Thyroid gland (tissue), 4 donors: ENCODE measurements at regions not wholly inside any gene's neighbourhood (a gene's known extent, or its start where the extent isn't known, plus 50 kb on each side); places are given as distances from the start of the nearest gene placed in this dataset.

Experiments used
- DNase-seq, 2 donors: peaks; one replicate each; pipeline ENCODE4 v3.0.0-alpha.2; 2019
- H3K27ac ChIP-seq, 3 donors: fragments of 200-600 bp; sonication (generic); 1 replicate in 2 of 3; 2 replicates in 1 of 3; pipeline ENCODE4 v1.5.1; 2016 to 2019; ENCODE audit warnings: mild to moderate bottlenecking in 1 of 3, moderate library complexity in 1 of 3
- H3K27me3 ChIP-seq: fragments of 200-600 bp; sonication (generic); one replicate; pipeline ENCODE4 v1.5.1; 2019
- H3K36me3 ChIP-seq, 2 donors: fragments of 200-600 bp; sonication (generic); one replicate each; pipeline ENCODE4 v1.5.1; 2016 to 2019
- H3K4me1 ChIP-seq, 2 donors: fragments of 200-600 bp; sonication (generic); one replicate each; pipeline ENCODE4 v1.5.1; 2017 to 2019
- H3K4me3 ChIP-seq, 3 donors: fragments of 200-600 bp; sonication (generic); replicated peaks in 1 of 3; 1 replicate in 2 of 3; 2 replicates in 1 of 3; pipeline ENCODE4 v1.5.1; 2016; ENCODE audit warnings: mild to moderate bottlenecking in 1 of 3
- H3K9me3 ChIP-seq: fragments of 200-600 bp; sonication (generic); one replicate; pipeline ENCODE4 v1.5.1; 2017
- POLR2A ChIP-seq, 2 donors: fragments of 450-650 bp; IDR thresholded peaks; one replicate each; pipeline ENCODE4 v1.6.1; 2017; ENCODE audit warnings: antibody characterized with exemption in 2 of 2, mild to moderate bottlenecking in 2 of 2, moderate library complexity in 1 of 2
- WGBS, 2 donors: methylation state at CpG; one replicate each; pipeline ENCODE4 v1.1.5; 2017; 5-methylcytosine and 5-hydroxymethylcytosine counted together
- intact Hi-C: fragments of 100-400 bp; cut with DNase I; formaldehyde crosslinking; loops from one replicate; pipeline ENCODE4 v1.15.1; 2023
- TF ChIP-seq, protein P1 (sequence below), 6 experiments: fragments of 200-600 bp in 3 of 6; fragments of 450-650 bp in 3 of 6; sonication (generic) in 3 of 6; IDR thresholded peaks; one replicate each; pipeline ENCODE4 v1.5.1; 2016 to 2019; ENCODE audit warnings: antibody characterized with exemption in 6 of 6, mild to moderate bottlenecking in 2 of 6, inconsistent platforms in 1 of 6, moderate library complexity in 1 of 6

DNA sequence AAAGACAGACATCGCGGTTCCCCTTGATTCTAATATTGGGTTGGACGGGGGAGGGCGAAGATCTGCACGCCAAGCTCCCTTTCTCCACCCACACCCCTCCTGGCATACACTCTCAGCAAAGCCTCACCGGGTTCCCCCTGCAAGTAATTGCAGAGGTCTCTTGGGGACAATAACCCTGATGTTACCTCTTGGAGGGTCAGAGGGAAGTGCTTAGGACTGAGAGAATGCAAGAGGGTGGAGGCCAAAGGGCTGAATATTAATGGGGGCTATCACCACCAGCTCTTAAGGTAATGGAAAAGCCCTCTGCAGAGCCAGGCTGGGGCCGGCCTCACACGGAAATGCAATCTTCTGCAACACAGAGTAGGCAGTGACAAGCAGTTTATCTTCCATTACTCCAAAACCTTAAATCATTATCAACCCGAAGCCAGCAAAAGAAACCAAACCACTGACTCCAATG lies 344.1 kb upstream of the GATB start:
- 78 to 87% methylated on average over 9 of the region's 9 CpGs for WGBS, 2 donors

DNA sequence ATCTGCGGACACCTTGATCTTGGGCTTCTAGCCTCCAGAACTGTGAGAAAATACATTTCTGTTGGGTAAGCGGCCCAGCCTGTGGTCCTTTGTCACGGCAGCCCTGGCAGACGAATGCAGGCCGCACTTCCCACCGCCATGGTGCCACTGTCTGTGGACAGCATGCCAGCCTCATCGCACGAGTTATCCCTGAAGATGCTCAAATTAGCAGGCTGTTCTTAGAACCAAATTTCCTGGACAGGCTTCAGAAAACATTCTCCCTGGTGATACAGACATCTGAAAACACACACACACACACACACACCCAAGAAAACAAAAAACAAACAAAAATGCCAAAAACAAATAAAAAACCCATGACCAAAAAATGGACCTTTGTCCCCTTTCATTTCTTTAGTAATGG lies 343.5 kb upstream of the GATB start:
- peaks cover 0 to 15% of the 10 kb centered on the region in 2 donors for H3K4me1 ChIP-seq

More for the DNA sequence above, 344.1 kb upstream of the GATB start:
- no peak for DNase-seq
- Histone ChIP-seq H3K9me3 (no peaks in the 10 kb centered on the region), H3K36me3 (no peaks in the 10 kb centered on the region), H3K4me3 (no peak overlapping the region), H3K27me3 (no peaks in the 10 kb centered on the region), H3K4me1 (peaks cover 0 to 15% of the 10 kb centered on the region in 2 donors), H3K27ac (no peak overlapping the region)
- intact Hi-C loops = no loop called here
- no peak for TF ChIP-seq POLR2A (IDR thresholded peaks at IDR 0.05)
- TF ChIP-seq, protein P1, sequence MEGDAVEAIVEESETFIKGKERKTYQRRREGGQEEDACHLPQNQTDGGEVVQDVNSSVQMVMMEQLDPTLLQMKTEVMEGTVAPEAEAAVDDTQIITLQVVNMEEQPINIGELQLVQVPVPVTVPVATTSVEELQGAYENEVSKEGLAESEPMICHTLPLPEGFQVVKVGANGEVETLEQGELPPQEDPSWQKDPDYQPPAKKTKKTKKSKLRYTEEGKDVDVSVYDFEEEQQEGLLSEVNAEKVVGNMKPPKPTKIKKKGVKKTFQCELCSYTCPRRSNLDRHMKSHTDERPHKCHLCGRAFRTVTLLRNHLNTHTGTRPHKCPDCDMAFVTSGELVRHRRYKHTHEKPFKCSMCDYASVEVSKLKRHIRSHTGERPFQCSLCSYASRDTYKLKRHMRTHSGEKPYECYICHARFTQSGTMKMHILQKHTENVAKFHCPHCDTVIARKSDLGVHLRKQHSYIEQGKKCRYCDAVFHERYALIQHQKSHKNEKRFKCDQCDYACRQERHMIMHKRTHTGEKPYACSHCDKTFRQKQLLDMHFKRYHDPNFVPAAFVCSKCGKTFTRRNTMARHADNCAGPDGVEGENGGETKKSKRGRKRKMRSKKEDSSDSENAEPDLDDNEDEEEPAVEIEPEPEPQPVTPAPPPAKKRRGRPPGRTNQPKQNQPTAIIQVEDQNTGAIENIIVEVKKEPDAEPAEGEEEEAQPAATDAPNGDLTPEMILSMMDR (IDR thresholded peaks at IDR 0.05) = no peak

DNA sequence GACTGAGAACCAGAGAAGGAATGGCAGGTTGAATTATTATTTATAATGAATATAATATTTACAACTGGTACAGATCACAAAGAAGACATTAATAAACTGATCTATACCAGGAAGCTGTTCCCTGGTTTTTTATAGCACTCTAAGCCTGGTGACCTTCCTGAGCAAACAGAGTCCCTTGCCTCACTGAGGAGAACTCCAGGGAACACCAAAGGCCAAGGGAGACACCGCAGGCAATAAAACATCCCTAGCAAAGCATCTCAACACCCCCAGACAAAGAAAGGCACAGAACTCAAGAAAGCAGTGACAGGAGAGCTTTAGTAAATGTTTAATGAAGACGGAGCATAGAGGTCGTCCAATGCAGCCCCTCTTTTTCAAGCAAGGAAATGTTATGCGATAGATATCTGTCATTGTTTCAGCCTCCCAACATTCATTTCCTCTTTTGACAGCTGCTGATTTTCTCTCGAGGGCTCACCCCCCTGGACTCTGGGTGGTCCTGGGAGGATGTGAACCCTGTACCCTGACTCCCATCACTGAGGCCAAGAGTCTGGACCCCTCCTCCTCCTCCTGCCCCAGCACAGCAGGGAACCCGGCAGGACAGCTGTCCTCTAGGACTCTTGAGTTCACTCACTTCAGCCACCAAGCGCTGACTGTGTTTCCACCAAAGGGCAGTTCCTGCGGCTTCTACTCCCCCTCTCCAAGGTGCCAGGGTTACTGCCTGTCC lies 342.5 kb upstream of the GATB start:
- Histone ChIP-seq H3K27ac (no peak overlapping the region), H3K27me3 (no peaks in the 10 kb centered on the region), H3K36me3 (no peaks in the 10 kb centered on the region), H3K9me3 (no peaks in the 10 kb centered on the region), H3K4me1 (peaks cover 0 to 15% of the 10 kb centered on the region in 2 donors), H3K4me3 (no peak overlapping the region)
- 70 to 78% methylated on average over 8 of the region's 8 CpGs for WGBS, 2 donors
- intact Hi-C loops = no loop called here
- DNase-seq = no peak
- TF ChIP-seq, protein P1 (IDR thresholded peaks at IDR 0.05) = no peak
- no peak for TF ChIP-seq POLR2A (IDR thresholded peaks at IDR 0.05)

More for the DNA sequence above, 343.5 kb upstream of the GATB start:
- Histone ChIP-seq H3K36me3 (no peaks in the 10 kb centered on the region), H3K4me3 (no peak overlapping the region), H3K27me3 (no peaks in the 10 kb centered on the region), H3K27ac (no peak overlapping the region), H3K9me3 (no peaks in the 10 kb centered on the region)
- TF ChIP-seq, protein P1 (IDR thresholded peaks at IDR 0.05) = no peak
- WGBS, 2 donors = 94 to 96% methylated on average over 8 of the region's 8 CpGs
- DNase-seq = no peak
- intact Hi-C loops = no loop called here

DNA sequence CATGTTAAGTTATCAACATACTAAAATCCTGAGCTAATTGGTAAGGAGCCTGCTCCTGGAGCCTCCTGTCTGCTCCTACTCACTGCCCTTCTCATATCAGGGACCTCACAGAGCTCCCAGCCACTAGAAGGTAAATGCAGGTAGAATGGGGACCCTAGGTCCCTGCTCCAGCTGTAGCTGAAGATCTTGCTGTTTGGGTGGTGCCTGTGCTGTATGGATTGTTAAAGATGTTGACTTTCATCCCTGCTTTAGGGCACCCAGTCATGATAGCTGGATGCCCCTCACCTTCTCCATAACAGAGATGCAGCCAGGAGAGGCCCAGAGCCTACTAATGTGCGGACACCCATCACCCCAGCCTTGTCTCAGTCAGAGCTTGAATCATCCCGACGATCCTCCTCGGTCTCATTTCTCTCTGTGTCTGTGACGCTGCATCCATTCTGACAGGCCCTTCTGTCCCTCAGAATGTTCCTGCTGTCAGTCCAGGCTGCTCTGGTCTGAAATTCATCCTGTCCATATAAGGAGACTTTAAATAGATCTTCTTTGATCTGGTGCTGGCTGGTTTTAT lies 341.7 kb upstream of the GATB start:
- H3K27ac ChIP-seq = no peak overlapping the region
- intact Hi-C loops = no loop called here
- 90 to 94% methylated on average over 5 of the region's 5 CpGs for WGBS, 2 donors
- no peak overlapping the region for H3K4me3 ChIP-seq
- TF ChIP-seq POLR2A (IDR thresholded peaks at IDR 0.05) = no peak
- TF ChIP-seq, protein P1 (IDR thresholded peaks at IDR 0.05) = no peak
- no peaks in the 10 kb centered on the region for H3K9me3 ChIP-seq
- peaks cover 0 to 15% of the 10 kb centered on the region in 2 donors for H3K4me1 ChIP-seq
- H3K27me3 ChIP-seq = no peaks in the 10 kb centered on the region
- no peak for DNase-seq
- no peaks in the 10 kb centered on the region for H3K36me3 ChIP-seq
